HG02623 (cell line): ENCODE measurements at regions not wholly inside any gene's neighbourhood (a gene's known extent, or its start where the extent isn't known, plus 50 kb on each side); places are given as distances from the start of the nearest gene placed in this dataset.
"Not testable (repeated sequence)": the region's sequence is repeated elsewhere in the genome, so short reads cannot be mapped to it uniquely, and the experiment has no call there.

ENCODE experiments used
- ATAC-seq: cut with Tn5 transposase; IDR thresholded peaks from one replicate; pipeline ENCODE4 v1.9.1; 2021; ENCODE audit warnings: moderate library complexity; ENCODE audit not compliant: unreplicated experiment

DNA sequence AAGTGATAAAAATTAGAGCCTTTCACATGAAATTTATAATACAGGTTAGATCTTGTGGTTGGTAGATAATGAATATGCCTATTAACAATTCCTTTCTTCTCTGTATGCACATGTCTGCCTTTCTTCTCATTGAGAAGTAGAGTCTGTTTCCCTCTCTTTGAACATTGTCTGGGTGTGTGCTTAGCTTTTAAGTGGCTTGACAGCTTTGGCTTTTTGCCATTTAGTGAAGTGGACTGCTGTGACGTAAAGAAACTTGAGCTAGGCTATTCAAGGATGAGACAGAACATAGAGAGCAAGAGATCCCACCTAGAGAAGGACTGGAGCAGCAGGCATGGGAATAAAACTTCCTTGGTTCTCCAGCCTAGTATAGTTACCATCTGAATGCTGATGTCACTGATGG, 996.7 kb upstream of the CELF2 start:
- ATAC-seq: no peak

DNA sequence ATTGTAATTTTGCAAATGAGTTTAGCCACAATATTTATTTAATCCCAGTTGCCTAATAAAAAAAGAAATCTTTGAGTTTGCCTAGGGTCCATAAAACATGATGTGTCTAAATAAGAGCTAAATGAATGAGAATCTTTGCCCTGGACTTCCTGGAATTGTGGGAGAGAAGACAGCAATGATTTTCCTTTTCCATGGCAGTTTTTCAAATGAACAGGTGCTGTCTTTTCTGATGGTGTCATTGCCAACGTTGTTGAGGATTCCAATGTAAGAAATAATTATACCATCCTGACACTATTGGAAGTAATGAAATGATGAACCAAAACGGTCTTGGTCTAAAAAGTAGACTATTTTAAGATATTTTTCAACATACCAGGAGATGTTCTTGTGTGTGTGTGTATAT, 984.7 kb upstream of the CELF2 start:
- no peak for ATAC-seq

DNA sequence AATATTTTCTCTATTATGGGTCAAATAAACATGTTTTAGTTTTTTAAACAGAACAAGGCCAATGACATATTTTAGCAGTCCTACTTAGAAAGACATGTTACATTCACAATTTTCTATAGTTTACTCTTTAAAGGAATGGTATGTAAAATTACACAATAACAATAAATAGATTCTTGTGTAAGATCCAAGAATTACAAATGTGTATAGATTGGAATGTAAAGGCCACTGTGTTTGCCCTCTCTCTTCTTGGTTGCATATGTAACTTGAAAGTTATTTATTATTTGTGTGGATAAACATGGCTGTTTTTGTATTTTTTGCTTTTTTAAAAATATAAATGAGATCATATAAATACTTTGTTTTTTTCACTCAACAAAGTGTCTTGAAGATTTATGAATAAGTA, 979.3 kb upstream of the CELF2 start:
- ATAC-seq: no peak

DNA sequence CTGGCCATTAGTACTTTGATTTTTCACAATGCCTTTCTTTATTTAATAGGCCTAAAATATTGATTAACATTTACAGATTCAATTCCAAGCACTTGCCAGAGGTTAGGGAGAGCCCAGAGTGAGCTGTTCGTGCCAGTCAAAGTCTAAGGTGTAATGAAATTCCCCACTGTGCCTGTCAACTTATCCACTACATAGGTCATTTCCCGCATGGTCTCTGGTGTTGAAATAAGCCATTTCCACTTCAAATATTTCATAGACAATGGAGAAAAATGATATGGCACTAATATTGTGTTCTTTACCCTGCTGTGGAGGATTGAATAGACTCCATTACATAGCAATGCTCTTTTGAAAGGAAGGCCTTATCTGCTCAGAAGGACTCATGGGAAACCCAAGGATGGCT, 978.1 kb upstream of the CELF2 start:
- ATAC-seq: no peak

DNA sequence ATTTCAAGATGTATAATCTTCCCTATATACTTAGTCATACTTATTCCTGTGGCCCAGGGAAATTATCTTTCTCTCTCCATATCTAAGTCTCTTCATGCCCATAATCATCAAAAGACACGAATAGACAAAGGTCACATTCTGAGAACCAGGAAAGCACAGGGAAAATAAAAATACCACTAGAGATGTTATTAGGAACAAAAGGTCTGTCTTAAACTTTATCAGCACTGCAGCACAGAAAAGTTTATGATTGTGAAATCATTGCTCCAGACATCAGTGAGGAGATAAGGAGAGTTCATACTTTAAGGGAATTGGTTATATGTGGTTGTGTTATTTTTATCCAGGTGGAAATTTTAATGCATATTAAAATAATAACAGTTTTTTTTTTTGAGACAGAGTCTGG, 974.6 kb upstream of the CELF2 start:
- no peak for ATAC-seq

DNA sequence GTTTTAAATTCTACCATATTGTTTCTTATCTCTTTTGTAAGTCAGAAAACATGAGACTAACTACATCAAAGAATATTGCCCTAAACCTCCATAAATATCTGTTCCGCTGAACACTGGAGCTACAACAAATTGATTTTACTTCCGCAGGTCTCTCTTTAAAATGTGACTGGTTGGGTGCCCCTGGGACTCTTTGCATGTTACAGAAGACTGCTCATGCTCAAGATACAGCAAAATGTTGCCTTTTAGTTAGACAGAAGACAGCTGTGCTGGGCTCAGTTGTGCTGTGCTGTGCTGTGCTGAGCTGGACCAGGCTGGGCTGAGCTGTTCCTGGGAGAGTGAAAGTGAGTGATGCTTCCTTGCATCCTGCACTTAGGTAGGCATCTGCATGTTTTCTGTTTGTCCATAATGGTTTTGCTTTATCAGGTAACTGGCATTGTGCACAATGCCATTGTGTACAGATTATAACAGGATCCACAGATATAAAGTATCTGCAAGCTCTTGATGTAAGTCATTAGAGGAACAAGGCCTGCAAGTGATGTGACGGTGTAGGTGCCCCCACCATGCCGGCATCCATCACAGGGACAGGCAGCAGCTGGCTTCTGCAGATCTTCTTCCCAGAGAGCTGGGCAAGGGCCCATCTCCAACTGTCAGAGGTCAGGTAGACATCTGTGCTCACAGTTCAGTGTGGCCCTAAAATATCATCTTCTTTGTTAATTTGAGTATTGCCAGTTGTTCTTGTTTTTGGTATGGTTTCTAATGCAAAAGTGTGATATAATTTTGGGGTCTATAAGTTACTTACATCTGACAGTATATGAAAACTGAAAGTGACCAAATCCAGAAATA, 972.5 kb upstream of the CELF2 start:
- no peak for ATAC-seq

DNA sequence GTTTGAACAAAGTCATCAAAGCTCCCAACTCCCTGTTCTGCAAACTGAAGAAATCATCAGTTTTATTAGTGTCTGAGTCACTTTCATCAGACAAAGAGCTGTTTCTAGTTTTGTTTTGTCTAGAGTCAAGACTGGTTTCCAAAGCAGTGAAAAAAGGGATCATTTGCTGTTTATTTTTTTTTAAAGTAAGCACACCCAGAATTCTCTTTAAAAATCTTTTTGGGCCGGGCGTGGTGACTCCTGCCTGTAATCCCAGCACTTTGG, 972.0 kb upstream of the CELF2 start:
- ATAC-seq: no peak

DNA sequence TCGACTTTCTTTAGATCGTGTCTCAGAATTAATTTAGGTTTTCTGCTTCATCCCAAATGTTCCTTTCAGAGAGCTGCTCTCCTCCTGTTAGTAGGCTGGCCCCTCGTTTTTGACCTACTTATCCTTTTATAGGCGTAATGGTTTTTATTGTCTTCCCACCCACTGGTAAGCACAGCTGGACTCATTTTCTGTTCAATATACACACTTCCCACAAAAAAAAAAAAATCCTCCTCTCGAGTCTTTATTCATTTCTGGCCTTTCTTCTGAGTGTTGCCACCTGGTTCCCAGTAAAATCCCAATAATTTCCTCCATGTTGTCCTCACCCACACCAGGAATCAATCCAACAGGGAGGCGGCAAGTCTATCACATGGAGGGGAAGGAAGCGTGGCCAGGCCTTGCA, 970.2 kb upstream of the CELF2 start:
- ATAC-seq: no peak

DNA sequence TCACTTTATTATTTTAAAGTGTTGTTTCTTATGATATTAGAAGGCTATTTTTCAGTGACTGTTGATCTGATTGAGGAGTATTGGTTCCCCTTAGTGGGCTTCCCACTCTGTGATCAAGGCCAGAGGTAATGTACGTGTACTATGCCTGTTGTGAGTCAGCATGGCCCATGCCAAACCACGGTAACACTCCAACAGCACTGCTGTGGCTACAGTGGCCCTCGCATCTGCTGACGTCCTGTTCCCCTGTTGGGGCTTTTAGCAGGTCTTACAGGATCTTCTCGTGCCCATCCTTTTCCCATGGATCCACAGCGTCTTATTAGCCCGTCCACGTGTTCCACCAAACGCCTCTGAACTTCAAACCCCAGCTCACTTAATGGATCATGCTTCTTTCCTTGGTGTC, 964.6 kb upstream of the CELF2 start:
- no peak for ATAC-seq

DNA sequence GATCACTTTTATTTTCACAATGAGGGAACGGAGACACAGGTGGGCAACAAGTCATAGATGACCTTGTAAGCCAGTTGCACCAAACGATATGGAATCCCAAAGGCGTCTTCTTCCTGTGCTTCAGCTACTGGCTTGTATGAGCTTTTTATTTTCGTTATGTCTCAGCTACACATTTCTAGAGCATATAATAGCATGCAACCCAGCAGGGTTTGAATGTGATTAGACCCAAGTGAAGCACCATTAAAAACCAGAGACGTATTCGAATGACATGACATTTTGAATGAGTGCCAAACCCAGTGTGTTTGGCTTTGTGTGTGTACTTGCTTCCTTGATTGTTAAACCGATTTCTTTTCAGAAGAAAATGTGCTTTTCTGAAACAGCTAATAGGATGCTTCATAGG, 963.2 kb upstream of the CELF2 start:
- no peak for ATAC-seq

DNA sequence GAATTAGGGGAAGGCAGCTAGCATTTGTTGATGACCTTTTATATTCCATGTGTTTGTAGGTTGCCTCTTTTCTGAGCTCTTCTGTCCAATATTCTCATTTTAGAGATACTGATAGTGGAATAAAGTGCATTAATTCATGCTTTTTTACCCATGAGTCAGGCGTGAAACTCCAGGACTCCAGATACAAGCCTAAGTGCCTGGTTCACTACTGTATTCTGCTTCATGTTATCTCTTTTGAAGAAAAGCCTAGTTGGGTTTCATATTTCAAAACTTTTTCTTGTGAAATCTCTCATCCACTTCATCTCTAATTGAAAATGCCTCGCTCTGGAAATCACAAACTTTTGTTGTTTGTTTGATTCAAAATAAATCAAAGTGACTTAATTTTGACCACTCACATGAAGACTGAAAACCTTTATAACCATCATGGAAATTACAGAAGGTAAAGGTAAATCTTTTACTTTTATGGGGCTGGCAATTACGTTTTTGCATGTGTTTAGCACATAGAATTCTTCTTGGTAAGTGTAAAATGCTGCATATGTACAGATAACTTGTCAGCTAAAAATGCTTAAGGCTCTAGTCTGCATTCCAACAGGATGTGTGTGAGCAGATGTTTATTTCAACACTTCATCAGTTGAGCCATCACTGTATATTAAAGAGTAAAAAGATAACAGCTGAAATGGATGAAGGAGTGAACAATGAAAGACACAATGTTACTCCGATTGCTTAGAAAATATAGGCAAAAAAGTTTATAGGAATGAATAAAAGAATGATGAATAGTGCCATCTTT, 961.8 kb upstream of the CELF2 start:
- no peak for ATAC-seq

DNA sequence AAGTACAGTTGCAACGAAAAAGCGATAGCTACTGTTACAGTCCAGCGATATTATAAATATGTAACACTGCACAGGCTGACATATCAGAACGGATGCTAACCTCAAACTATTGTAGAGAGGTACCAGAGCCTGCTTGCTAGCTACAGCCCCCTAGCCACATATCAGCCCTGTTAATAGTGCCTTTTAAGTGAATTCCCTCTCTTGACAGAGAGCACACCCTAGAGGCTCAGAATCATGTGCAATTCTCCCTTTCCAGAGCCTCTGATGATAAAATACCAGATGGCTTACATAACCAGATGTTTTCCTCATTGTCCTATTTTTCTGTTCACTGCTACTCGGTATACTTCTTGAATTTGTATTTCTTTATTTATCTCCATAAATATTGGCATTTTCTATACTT, 960.7 kb upstream of the CELF2 start:
- no peak for ATAC-seq

DNA sequence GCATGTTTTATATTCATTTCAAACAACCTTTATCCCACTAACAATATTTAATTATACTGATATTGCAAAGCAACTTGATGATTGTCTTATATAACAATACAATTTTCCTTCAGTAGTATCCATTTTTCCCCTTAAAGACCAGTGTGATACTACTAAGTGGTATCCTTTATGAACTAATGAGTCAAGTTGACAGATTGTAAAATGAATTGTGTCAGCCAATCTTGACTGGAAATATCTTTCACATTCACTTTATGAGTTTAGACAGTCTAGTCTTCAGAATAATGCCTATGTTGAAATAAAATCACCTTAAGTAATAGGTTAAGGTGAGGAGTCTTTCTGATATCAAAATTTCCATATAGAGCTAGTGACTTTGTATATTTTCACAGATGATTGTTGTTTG, 950.0 kb upstream of the CELF2 start:
- ATAC-seq: no peak

DNA sequence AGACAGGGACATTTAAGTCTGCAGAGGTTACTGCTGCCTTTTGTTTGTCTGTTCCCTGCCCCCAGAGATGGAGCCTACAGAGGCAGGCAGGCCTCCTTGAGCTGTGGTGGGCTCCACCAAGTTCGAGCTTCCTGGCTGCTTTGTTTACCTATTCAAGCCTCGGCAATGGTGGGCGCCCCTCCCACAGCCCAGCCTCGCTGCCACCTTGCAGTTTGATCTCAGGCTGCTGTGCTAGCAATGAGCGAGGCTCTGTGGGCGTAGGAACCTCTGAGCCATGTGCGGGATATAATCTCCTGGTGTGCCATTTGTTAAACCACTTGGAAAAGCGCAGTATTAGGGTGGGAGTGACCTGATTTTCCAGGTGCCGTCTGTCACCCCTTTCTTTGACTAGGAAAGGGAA, 942.8 kb upstream of the CELF2 start:
- not testable (repeated sequence) for ATAC-seq

DNA sequence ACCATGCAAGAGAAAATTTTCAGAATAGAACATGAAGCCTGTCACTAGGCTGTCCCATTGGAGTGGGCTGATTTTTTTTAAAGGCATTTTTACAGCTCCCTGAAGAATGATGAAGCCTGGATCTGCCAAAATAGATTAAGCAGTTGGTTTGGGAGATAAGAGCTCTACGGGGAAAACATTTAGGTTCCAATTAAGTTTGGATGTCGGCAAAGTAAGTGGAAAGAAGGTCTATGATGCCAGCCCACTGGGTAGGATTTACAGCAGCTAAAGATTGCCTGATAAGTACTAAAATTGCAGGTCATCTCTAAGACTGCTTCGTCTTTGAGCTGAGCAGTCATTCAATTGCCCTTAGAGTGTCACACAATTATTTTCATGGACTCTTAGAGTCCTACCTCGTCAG, 939.2 kb upstream of the CELF2 start:
- ATAC-seq: no peak

DNA sequence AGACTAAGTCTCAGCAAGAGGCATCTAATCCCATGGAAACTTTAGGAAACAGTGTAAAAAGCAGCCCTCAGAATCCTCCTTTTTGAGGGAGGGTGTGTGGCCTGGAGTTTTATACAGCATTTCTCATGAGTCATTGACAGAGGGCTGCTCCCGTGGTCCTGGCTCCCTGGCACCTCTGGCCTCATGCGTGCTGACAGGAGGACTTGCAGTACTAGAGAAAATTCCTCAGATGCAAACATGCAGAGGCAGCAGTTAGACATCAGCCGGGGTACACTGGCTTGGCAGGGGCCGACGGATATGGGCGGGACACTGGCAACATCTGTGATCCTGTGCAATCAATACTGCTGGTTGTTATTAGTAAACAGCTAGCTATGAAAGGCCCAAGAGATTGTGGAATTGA, 925.1 kb upstream of the CELF2 start:
- ATAC-seq: no peak

DNA sequence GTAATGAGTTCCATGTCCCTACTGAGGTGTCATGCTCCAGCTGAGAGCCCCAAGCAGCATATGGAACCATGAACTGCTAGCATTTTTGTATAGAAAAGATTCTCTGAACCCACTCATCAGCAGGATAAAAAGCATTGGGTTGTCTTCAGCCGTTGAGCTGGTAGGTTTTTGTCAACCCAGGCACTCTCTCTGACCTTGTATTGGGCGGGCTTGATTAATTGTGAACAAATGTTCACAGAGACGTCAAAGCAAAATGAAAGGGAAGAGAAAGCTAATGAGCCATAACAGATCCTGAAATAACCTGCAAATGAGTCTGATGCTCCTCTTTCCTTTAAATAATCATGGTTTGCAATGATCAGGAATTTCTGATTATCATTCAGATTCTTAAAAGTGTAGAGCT, 924.7 kb upstream of the CELF2 start:
- no peak for ATAC-seq

DNA sequence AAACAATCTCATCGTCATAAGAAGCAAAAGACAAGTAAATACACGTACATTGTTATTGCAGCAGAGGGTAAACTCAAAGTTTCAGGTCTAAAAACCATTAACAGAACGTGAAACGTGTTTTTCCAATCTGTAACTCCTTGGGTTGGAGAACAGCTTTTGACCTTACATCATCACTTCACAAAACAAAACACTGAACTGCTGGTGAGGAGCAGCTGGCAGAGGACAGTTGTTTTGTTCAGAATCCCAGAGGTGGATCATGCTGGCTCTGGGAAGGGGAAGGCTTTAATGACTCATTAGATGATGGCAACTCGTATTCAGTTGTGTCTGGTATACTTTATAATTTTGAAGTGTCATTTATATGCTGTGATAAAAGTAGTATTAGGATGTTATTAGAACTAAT, 923.0 kb upstream of the CELF2 start:
- no peak for ATAC-seq

DNA sequence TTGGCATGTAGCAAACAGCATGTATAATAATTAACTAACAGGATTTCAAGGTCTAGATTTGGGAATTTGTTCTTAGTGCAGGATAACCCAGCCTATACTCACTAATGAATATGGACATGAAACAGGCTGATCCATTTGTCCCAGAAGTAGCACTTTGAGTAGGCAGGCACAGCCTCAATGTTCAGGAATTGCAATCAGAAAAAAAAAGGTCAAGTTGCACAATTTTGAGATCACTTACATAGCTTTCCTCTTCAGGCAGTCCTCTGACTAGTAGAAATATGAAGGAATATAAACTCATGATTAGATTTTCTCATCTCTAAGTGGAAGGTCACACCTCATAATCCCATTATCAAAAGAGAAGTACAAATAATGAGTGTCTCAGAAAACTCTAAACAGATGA, 921.4 kb upstream of the CELF2 start:
- no peak for ATAC-seq

DNA sequence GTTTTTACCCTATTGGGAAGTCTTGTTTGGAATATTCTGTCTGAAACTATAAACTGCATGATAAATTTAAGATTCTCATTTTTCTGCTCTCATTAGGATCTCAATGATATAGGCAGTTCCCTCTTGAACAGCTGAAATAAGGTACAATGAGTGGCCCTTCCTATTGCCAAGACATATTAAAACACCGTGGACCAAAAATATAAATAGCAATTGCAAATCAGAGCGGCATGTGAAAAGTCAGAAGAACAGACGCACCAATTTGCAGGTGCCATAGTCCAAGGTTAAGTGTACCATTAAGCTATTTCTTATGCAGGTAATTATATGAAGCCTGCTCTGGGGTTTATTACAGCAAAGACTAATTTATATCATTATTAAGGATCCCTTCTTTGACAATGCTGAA, 920.8 kb upstream of the CELF2 start:
- ATAC-seq: no peak

DNA sequence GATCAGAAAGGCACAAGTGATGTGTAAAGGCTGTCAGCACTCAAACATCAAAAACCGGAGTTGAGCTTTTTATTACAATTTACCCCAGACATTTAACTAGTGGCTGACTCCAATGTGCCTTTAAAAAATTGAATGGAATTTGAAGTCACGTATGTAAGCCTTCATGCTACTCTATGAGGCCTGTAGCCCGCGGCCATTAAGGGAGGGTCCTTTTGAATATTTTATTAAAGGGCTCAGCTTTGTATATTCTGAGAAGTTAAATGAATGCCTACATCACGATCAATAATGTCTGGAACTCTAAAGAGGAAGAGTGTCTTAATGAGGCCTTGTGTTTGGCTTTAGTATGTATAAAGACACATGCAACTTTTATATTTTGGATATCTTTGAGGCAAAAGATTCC, 916.6 kb upstream of the CELF2 start:
- ATAC-seq: no peak

DNA sequence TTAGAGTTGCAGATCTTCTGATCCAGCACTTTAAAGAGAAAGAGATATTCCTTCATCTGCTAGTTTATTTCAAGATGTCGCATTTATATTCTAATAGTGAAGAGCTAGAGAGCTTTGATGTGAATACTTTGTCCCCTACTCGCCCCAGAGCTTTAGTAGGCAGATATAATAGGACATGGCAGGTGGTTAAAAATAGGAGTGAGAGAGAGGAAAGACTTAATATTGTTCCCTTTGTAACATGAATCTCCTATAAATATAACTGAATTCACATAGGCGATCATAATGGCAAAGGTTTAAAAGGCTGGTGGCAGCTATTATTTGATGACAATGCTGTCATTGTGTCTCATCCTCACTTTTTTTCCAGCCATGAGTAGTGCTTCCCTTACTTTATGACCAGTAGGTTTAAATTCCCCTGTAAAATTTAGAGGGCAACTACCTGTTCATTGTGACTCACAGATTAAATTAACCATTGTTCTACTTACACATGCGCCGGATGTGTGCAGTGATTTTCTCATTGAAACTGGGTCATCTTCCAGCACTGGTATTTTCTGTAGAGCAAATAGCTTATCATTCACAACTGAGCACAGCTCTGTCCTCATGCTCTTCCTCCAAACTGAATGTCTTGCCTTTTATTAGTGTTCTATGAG, 906.7 kb upstream of the CELF2 start:
- no peak for ATAC-seq
